NT2/D1 (cell line): ENCODE measurements at regions not wholly inside any gene's neighbourhood (a gene's known extent, or its start where the extent isn't known, plus 50 kb on each side); places are given as distances from the start of the nearest gene placed in this dataset.
A peak's percentile ranks its signal among the peaks of the same experiment; 100 is the strongest.

ENCODE experiments used
- DNase-seq: peaks from one replicate; pipeline ENCODE4 v3.0.0-alpha.2; 2011; ENCODE audit warnings: low read depth, low spot score
- H3K27me3 ChIP-seq: 2 replicates; pipeline ENCODE4 v1.6.0; 2011; ENCODE audit warnings: mild to moderate bottlenecking; ENCODE audit not compliant: insufficient read length, insufficient read depth
- H3K36me3 ChIP-seq: 2 replicates; pipeline ENCODE4 v1.6.1; 2011; ENCODE audit warnings: mild to moderate bottlenecking, low read length, mixed read lengths; ENCODE audit not compliant: insufficient read depth, insufficient read length
- H3K4me1 ChIP-seq: 2 replicates; pipeline ENCODE4 v1.5.1; 2011; ENCODE audit not compliant: insufficient read depth, insufficient read length
- H3K4me3 ChIP-seq: 2 replicates; pipeline ENCODE4 v1.5.1; 2011; ENCODE audit warnings: low read depth; ENCODE audit not compliant: insufficient read length
- H3K9ac ChIP-seq: 2 replicates; pipeline ENCODE4 v1.6.0; 2011; ENCODE audit warnings: low read depth; ENCODE audit not compliant: insufficient read length
- H3K9me3 ChIP-seq: 2 replicates; pipeline ENCODE4 v1.5.1; 2011; ENCODE audit warnings: mild to moderate bottlenecking, low read length; ENCODE audit not compliant: insufficient read depth
- SUZ12 ChIP-seq: IDR thresholded peaks from 2 replicates; pipeline ENCODE4 v1.6.1; 2011; ENCODE audit not compliant: insufficient read length, insufficient read depth; ENCODE audit errors: extremely low read depth
- YY1 ChIP-seq: IDR thresholded peaks from 2 replicates; pipeline ENCODE4 v1.6.1; 2011; ENCODE audit not compliant: insufficient read length, insufficient read depth
- ZNF274 ChIP-seq: IDR thresholded peaks from 2 replicates; pipeline ENCODE4 v1.6.1; 2011; ENCODE audit warnings: mild to moderate bottlenecking, low read depth, low read length

DNA sequence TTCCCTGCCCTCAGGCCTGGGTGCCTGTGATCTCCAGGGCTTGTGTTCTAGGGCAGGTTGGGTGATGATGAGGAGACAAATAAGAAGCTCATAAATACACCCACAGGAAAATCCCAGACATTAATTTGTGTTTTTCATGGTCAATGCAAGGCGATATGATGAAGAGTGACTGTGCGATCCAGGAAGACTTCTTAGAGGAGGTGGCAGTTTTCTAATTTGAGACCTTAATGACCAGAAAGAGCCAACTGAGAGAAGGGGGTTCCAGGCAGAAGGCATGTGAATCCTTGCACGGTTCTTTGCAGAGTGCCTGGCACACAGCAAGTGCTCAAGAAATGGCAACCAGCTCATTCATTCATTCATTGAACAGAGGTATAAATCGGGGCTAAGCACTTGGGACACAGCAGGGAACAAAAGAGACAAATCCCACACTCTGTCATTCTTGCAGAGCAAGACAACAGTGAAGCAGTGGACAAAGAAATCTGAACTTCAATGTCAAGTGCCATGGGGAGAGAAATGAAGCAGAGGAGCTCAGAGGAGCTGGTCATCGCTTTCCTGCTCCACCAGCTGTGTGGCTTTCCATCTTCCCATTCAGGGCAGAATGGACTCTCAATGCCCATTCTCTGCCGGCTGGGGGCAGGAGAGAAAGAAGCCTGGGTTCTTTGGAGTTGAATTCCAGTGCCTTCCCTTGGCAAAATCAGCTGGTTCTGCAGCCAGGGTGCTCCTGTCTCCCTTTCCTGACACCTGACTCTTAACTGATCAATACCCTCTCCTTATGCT lies 128.3 kb downstream of the AACS start:
- DNase-seq, result no peak
- Histone ChIP-seq H3K36me3 (no peaks in the 10 kb centered on the region), H3K27me3 (peaks cover 48% of the 10 kb centered on the region), H3K9me3 (no peaks in the 10 kb centered on the region), H3K4me1 (peaks cover 20% of the 10 kb centered on the region), H3K4me3 (no peak overlapping the region), H3K9ac (peak overlapping the region; percentile 11)
- TF ChIP-seq ZNF274, result no peak
- no peak for TF ChIP-seq SUZ12
- no peak for TF ChIP-seq YY1

DNA sequence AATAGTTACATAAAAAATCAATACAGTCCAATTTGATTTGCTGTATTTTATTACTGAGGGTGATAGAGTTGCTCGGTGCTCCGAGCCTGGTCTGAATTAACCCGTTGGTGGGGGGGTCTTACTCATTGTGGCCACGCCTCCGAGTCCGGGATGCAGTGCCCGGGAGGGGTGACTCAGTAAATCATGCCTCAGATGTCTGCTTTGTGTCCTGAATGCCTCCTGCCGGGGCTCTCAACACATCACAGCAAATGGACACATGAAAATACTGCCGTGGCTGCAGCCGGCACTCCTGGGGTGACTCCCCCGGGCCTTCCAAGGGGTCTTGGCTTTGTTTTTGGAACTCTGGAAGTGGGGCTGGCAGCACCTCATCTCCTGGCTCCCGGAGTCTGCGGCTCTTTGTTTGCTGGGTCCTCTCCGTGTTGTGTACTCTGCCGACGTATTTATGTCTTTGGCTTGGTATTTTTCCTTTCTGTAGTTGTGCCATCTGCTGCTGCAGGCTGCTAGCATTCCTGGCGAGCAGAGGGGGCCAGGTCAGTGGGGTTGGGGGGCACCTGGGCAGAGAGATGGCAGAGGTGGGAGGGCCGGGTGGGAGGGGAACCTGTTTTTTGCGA lies 129.0 kb downstream of the AACS start:
- Histone ChIP-seq H3K36me3 (no peaks in the 10 kb centered on the region), H3K4me1 (peaks cover 15% of the 10 kb centered on the region), H3K9me3 (no peaks in the 10 kb centered on the region), H3K9ac (peak overlapping the region; percentile 11), H3K4me3 (no peak overlapping the region), H3K27me3 (peaks cover 43% of the 10 kb centered on the region)
- TF ChIP-seq ZNF274 (no peak), YY1 (no peak), SUZ12 (no peak)
- no peak for DNase-seq

DNA sequence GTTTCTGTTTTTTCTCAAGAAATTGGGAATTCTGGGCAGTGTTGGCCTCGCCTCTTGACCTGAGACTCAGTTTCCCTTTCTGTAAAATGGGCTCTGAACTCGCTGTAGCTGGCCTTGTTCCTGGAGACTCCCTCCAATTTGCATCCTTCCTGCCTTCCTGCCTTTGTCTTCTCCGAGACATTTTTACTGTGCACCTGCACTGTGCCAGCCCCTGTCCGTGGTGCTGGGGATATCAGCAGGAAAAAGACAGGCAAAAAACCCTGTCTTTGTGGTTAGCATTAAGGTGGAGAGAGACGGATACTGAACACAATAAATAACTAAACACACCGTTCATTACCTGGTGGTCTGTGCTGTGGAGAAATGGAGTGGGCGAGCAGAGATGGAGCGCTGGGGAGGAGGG lies 129.8 kb downstream of the AACS start:
- Histone ChIP-seq H3K36me3 (peaks cover 3% of the 10 kb centered on the region), H3K4me3 (no peak overlapping the region), H3K4me1 (peaks cover 10% of the 10 kb centered on the region), H3K9me3 (peaks cover 4% of the 10 kb centered on the region), H3K9ac (no peak overlapping the region), H3K27me3 (peaks cover 36% of the 10 kb centered on the region)
- TF ChIP-seq ZNF274 (no peak), YY1 (no peak), SUZ12 (no peak)
- no peak for DNase-seq

DNA sequence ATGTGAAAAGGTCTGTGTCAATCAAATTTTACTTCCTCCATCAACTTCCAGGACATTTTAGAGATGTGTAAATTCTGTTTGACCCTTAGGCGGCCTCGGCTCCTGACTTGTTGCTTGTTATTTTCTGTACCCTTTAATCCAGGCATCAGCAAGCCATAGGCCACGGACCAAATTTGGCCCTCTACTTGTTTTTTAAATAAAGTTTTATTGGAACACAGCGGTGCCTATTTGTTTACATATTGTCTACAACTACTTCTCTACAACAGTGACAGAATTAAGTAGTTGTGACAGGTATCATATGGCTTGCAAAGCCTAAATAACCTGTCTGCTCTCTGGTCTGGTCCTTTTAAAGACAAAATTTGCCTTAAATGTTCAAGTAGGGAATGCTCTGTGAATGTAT lies 132.1 kb downstream of the AACS start:
- peaks cover 16% of the 10 kb centered on the region for H3K27me3 ChIP-seq
- no peak for DNase-seq
- TF ChIP-seq YY1 (no peak), ZNF274 (no peak), SUZ12 (no peak)
- H3K4me1 ChIP-seq, result peaks cover 10% of the 10 kb centered on the region
- no peak overlapping the region for H3K4me3 ChIP-seq
- H3K9ac ChIP-seq, result no peak overlapping the region
- H3K36me3 ChIP-seq, result peaks cover 3% of the 10 kb centered on the region
- peaks cover 27% of the 10 kb centered on the region for H3K9me3 ChIP-seq

DNA sequence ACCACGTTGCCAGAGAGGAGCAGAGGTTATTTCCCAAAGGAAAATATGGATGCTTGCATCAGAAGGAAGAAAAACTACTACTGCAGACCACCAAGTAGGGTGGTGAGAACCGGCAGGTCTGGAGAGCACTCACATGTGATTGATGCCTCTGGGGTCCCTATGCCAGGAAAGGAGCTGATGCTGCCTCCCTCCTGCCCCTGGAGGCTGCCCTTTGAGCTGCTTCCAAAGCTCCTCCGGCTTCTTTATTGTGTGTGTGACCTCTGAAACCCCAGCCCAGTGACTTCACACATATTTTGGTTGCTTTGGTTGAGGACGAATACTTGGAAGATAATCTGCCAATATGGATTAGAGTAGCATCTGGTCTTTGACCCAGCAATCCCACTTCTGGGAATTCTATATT lies 133.4 kb downstream of the AACS start:
- H3K9ac ChIP-seq, result no peak overlapping the region
- TF ChIP-seq ZNF274, result no peak
- TF ChIP-seq YY1, result no peak
- no peak for TF ChIP-seq SUZ12
- no peak for DNase-seq
- H3K9me3 ChIP-seq, result peaks cover 28% of the 10 kb centered on the region
- peaks cover 3% of the 10 kb centered on the region for H3K36me3 ChIP-seq
- peaks cover 6% of the 10 kb centered on the region for H3K4me1 ChIP-seq
- no peak overlapping the region for H3K4me3 ChIP-seq
- H3K27me3 ChIP-seq, result peaks cover 4% of the 10 kb centered on the region

DNA sequence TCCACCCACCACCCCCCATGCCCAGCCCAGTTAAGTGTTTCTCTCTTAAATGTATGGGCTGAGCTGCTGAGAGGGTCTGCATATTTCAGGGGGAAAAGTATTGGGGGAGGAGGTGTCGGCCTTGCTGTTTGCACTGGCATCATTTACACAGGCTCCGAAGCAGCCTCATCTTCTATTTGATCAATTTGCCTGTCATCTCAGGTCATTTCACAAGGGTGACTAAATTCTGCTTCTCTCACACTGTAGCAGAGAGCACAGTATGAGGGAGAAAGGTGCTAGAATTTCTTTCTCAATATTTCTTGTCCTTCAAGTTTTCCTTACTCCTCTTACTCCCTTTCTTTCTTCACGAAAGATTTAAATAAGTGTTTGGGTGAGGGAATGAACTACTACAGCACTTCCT lies 135.9 kb downstream of the AACS start:
- Histone ChIP-seq H3K9ac (no peak overlapping the region), H3K9me3 (peaks cover 28% of the 10 kb centered on the region), H3K4me1 (no peaks in the 10 kb centered on the region), H3K4me3 (no peak overlapping the region), H3K27me3 (no peaks in the 10 kb centered on the region), H3K36me3 (peaks cover 3% of the 10 kb centered on the region)
- TF ChIP-seq ZNF274, result no peak
- no peak for TF ChIP-seq YY1
- TF ChIP-seq SUZ12, result no peak
- DNase-seq, result no peak

DNA sequence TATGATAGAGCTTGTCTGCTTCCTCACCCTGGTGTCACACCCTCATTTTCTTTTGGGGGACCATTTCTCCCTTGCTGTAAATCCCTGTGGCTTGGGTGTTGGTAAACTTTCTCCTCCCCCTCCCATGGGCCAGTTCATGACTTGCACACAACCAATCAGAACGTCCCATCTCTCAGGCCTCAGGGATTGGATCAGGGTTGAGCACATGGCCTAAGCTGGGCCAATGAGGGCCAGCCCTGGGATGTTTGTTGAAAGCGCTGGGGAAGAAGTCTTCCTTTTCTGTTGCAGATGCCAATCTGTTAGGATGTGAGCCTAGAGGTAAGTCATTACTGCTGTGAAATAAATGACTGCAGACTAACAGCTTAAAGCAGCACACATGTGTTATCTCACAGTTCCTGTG lies 136.7 kb downstream of the AACS start:
- Histone ChIP-seq H3K36me3 (peaks cover 3% of the 10 kb centered on the region), H3K9me3 (peaks cover 28% of the 10 kb centered on the region), H3K4me1 (no peaks in the 10 kb centered on the region), H3K9ac (no peak overlapping the region), H3K27me3 (no peaks in the 10 kb centered on the region), H3K4me3 (no peak overlapping the region)
- TF ChIP-seq SUZ12, result no peak
- no peak for TF ChIP-seq YY1
- TF ChIP-seq ZNF274, result no peak
- no peak for DNase-seq
